ENCODE measurements at regions not wholly inside any gene's neighbourhood (a gene's known extent, or its start where the extent isn't known, plus 50 kb on each side); places are given as distances from the start of the nearest gene placed in this dataset.

GRCh38 chr11:13782390-13783075 lies 114.1 kb downstream of the FAR1 start:
- TF ChIP-seq CTCF (IDR thresholded peaks at IDR 0.05), result no peak

- no peak for TF ChIP-seq CTCF (IDR thresholded peaks at IDR 0.05)
These were observed 116.0 kb downstream of the FAR1 start for GRCh38 chr11:13784441-13784840.

- TF ChIP-seq CTCF (IDR thresholded peaks at IDR 0.05), result no peak
These were observed 116.4 kb downstream of the FAR1 start for GRCh38 chr11:13784855-13785254.

GRCh38 chr11:13786688-13787087 lies 118.2 kb downstream of the FAR1 start:
- TF ChIP-seq CTCF (IDR thresholded peaks at IDR 0.05), result no peak

- no peak for TF ChIP-seq CTCF (IDR thresholded peaks at IDR 0.05)
These were observed 132.4 kb downstream of the FAR1 start for GRCh38 chr11:13800901-13801300.

GRCh38 chr11:13818325-13818724 lies 144.2 kb upstream of the SPON1 start:
- TF ChIP-seq CTCF (IDR thresholded peaks at IDR 0.05), result no peak

GRCh38 chr11:13826505-13827278 lies 135.8 kb upstream of the SPON1 start:
- TF ChIP-seq CTCF (IDR thresholded peaks at IDR 0.05), result no peak

Data from LNCAP (cell line).